GM06990 (cell line): ENCODE measurements at regions not wholly inside any gene's neighbourhood (a gene's known extent, or its start where the extent isn't known, plus 50 kb on each side); places are given as distances from the start of the nearest gene placed in this dataset.

Experiments used
- DNase-seq: peaks from one replicate; pipeline ENCODE4 v3.0.0-alpha.2; 2011; ENCODE audit not compliant: insufficient read length; ENCODE audit errors: extremely low read depth
- H3K27me3 ChIP-seq: replicated peaks from 2 replicates; pipeline ENCODE4 v1.6.0; 2011; ENCODE audit warnings: low read length; ENCODE audit not compliant: control insufficient read depth, insufficient read depth
- H3K36me3 ChIP-seq: 2 replicates; pipeline ENCODE4 v1.5.1; 2011; ENCODE audit warnings: low read length; ENCODE audit not compliant: control insufficient read depth, insufficient read depth
- H3K4me3 ChIP-seq: replicated peaks from 2 replicates; pipeline ENCODE4 v1.5.1; 2011; ENCODE audit warnings: low read depth, mild to moderate bottlenecking, control low read depth, low read length
- CTCF ChIP-seq: IDR thresholded peaks from 2 replicates; pipeline ENCODE4 v1.5.1; 2011; ENCODE audit warnings: low read length, control low read depth, mild to moderate bottlenecking, inconsistent platforms; ENCODE audit not compliant: insufficient read depth, poor library complexity, severe bottlenecking

GRCh38 chr2:190137561-190137960 is 75.0 kb upstream of the MSTN start:
- no peak for DNase-seq
- Histone ChIP-seq H3K27me3 (no peaks in the 10 kb centered on the region), H3K4me3 (no peak overlapping the region), H3K36me3 (no peaks in the 10 kb centered on the region)
- no peak for TF ChIP-seq CTCF

GRCh38 chr2:190136825-190137224 is 74.3 kb upstream of the MSTN start:
- no peak for DNase-seq
- H3K4me3 ChIP-seq = no peak overlapping the region
- TF ChIP-seq CTCF = no peak
- H3K27me3 ChIP-seq = no peaks in the 10 kb centered on the region
- H3K36me3 ChIP-seq = no peaks in the 10 kb centered on the region

- no peaks in the 10 kb centered on the region for H3K27me3 ChIP-seq
- no peaks in the 10 kb centered on the region for H3K36me3 ChIP-seq
- no peak overlapping the region for H3K4me3 ChIP-seq
- DNase-seq = no peak
- no peak for TF ChIP-seq CTCF
Measured at GRCh38 chr2:190136259-190136658, 73.7 kb upstream of the MSTN start.

- no peak for TF ChIP-seq CTCF
- H3K27me3 ChIP-seq = no peaks in the 10 kb centered on the region
- no peak overlapping the region for H3K4me3 ChIP-seq
- no peaks in the 10 kb centered on the region for H3K36me3 ChIP-seq
- DNase-seq = no peak
Measured at GRCh38 chr2:190129421-190130199, 67.1 kb upstream of the MSTN start.

GRCh38 chr2:190127651-190128050 is 65.1 kb upstream of the MSTN start:
- H3K36me3 ChIP-seq = no peaks in the 10 kb centered on the region
- no peak for DNase-seq
- H3K4me3 ChIP-seq = no peak overlapping the region
- H3K27me3 ChIP-seq = no peaks in the 10 kb centered on the region
- no peak for TF ChIP-seq CTCF

- no peaks in the 10 kb centered on the region for H3K36me3 ChIP-seq
Measured at GRCh38 chr2:190126798-190127197, 64.3 kb upstream of the MSTN start.

More at GRCh38 chr2:190126798-190127197, 64.3 kb upstream of the MSTN start:
- no peak for DNase-seq
- TF ChIP-seq CTCF = no peak
- H3K4me3 ChIP-seq = no peak overlapping the region
- no peaks in the 10 kb centered on the region for H3K27me3 ChIP-seq
